Urinary bladder (tissue), 3 donors: ENCODE measurements at regions not wholly inside any gene's neighbourhood (a gene's known extent, or its start where the extent isn't known, plus 50 kb on each side); places are given as distances from the start of the nearest gene placed in this dataset.

ENCODE experiments used
- DNase-seq: peaks from one replicate; pipeline ENCODE4 v3.0.0-alpha.2; 2015; ENCODE audit errors: extremely low spot score
- H3K27ac ChIP-seq: one replicate; pipeline ENCODE4 v1.5.1; 2013; ENCODE audit warnings: low read depth, mild to moderate bottlenecking, moderate library complexity
- H3K36me3 ChIP-seq: one replicate; pipeline ENCODE4 v1.6.1; 2013; ENCODE audit warnings: mild to moderate bottlenecking, moderate library complexity; ENCODE audit not compliant: insufficient read depth
- H3K4me1 ChIP-seq: one replicate; pipeline ENCODE4 v1.6.1; 2013; ENCODE audit warnings: mild to moderate bottlenecking, moderate library complexity; ENCODE audit not compliant: insufficient read depth
- H3K4me3 ChIP-seq: one replicate; pipeline ENCODE4 v1.5.1; 2013; ENCODE audit warnings: low read depth, low read length
- WGBS: extraction: QIAGEN DNeasy Blood & Tissue Kit; methylation state at CpG from one replicate; pipeline ENCODE4 v1.1.7; 2013; 5-methylcytosine and 5-hydroxymethylcytosine counted together
- donor health status: healthy with polysubstance abuse.
- donor health status: healthy.

DNA sequence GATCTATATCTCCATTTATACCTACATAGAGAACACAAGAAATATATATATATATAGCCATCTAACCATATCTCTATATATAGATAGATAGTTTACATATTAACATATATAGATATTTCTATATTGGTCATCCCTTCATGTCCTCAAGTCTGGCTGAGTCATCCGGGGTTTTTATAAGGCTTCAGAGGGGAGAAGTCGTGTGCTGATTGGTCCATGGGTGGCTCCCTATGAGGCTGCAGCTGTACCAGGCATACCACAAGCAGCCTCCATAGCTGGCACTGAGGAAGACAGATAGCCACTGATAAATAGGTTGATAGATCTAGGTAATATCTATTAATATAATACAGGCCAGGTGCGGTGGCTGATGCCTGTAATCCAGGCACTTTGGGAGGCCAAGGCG lies 618.3 kb upstream of the SETBP1 start:
- no peaks in the 10 kb centered on the region for H3K36me3 ChIP-seq
- no peak for DNase-seq
- 94% methylated on average over 4 of the region's 4 CpGs for WGBS
- no peak overlapping the region for H3K27ac ChIP-seq
- no peaks in the 10 kb centered on the region for H3K4me1 ChIP-seq
- no peak overlapping the region for H3K4me3 ChIP-seq

DNA sequence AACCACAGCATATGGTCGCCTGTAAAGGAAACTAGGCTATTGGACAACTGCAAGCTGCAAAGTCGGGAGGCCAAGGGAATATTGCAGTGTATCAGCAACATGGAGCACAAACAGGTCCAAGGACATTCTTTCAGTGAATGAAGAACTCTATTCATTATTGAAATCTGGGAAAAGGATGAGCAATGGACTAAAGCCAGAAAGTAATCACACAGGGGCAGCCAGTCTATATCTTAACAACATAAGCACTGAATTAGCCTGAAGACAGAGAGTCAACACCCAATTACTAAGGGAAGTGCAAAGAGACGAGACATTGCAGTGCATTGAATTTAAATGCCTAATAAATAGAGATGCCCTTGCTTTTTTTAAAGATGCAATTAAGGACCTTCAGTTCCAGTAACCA lies 615.5 kb upstream of the SETBP1 start:
- Histone ChIP-seq H3K27ac (no peak overlapping the region), H3K36me3 (no peaks in the 10 kb centered on the region), H3K4me3 (no peak overlapping the region), H3K4me1 (no peaks in the 10 kb centered on the region)
- 82% methylated on average over 3 of the region's 3 CpGs for WGBS
- no peak for DNase-seq

DNA sequence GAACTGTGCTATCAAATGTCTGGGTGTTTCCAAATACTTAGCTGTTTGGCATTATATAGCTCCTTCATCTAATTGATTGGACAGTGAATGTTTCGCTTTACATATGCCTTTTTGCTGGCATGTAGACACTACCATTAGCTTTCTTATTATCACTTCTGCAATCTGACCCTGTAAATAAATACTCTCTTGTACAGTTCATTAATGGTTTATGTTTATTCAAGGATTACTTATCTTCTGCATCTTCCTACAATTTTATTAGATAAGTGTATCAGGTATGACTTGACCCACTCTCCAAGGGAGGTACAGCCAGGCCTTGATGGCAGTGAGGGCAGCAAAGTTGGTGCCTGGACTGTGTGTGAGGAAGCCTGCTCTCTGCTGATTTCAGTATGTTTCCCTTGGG lies 614.1 kb upstream of the SETBP1 start:
- Histone ChIP-seq H3K4me1 (no peaks in the 10 kb centered on the region), H3K4me3 (no peak overlapping the region), H3K36me3 (no peaks in the 10 kb centered on the region), H3K27ac (peak overlapping the region; percentile 10)
- WGBS, result 91% methylated on average over 1 of the region's 1 CpG
- no peak for DNase-seq

DNA sequence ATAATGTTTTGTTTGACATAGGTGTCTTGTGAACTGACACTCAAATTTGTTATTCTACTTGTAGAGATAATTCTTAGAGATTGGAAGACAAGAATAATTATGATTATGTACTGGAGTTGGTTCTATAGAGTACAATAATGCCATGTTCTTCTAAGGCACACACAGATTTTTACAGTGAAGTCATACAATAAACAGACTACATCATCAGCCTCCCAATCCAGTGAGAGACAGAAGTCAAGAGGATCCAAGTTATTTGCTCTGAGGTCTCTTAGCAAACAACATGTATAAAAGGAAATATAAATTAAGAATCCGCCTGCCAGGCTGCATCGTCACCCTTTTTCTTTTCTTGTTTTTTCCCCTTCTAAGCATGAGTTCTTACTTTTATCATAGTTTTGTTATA lies 613.5 kb upstream of the SETBP1 start:
- Histone ChIP-seq H3K27ac (no peak overlapping the region), H3K36me3 (no peaks in the 10 kb centered on the region), H3K4me1 (no peaks in the 10 kb centered on the region), H3K4me3 (no peak overlapping the region)
- DNase-seq, result no peak
- 77% methylated on average over 2 of the region's 2 CpGs for WGBS

DNA sequence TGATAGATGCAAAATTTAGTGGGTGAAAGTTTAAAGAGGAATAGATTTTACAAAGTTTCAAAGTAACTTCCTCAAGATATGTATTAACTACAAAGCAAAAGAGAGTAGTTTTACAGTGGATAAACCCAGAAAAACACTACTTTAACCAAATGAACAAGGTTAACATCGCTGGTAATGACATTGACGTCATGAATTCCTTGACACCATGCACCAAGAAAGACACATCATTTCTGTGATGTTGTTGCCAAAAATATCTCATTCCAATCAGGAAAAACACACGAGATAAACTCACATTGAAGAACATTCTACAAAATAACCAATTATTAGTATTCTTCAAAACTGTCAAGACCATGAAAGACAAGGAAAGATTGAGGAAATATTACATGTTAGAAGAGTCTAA lies 605.6 kb upstream of the SETBP1 start:
- Histone ChIP-seq H3K4me1 (no peaks in the 10 kb centered on the region), H3K4me3 (no peak overlapping the region), H3K36me3 (no peaks in the 10 kb centered on the region), H3K27ac (no peak overlapping the region)
- no peak for DNase-seq
- WGBS, result 78% methylated on average over 3 of the region's 3 CpGs

DNA sequence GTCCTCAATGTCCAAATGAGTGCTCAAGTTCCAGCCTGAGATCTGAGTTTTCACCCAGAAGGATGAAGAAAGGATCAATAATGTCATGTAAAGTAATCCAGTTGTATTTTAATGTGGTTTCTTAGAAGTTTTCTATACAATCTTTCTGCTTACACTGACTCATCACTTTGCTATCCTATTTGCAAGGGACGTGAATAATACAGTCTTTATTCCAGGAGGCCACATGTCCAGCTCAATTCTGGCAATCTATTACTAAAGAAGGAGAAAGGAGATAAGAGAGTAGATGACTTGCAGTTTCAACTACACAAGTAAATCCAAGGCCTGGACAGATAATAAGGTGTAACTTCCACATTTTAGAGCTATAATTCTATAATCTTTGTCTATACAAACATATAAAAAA lies 601.1 kb upstream of the SETBP1 start:
- no peak for DNase-seq
- Histone ChIP-seq H3K36me3 (no peaks in the 10 kb centered on the region), H3K4me1 (no peaks in the 10 kb centered on the region), H3K27ac (no peak overlapping the region), H3K4me3 (no peak overlapping the region)
- 7% methylated on average over 1 of the region's 1 CpG for WGBS

DNA sequence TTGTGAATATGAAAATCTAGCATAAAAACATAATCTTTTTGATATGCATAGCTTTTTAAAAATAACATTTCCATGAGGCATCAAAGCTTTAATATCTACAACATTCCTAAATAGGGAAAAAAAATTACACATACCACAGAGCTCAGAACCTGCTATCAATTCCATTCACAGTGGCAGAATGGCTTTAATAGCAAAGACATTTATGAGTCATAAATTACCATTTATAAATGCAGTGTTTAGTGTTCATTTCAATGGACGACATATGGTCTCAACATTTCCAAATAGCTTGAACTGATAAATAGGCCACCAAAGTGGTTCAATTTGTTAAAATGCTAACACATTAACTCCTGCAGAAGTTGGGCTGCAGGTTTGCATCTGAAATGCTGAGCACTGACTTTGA lies 600.6 kb upstream of the SETBP1 start:
- H3K27ac ChIP-seq, result no peak overlapping the region
- no peak overlapping the region for H3K4me3 ChIP-seq
- H3K4me1 ChIP-seq, result no peaks in the 10 kb centered on the region
- DNase-seq, result no peak
- WGBS, result 38% methylated on average over 1 of the region's 1 CpG
- H3K36me3 ChIP-seq, result no peaks in the 10 kb centered on the region

DNA sequence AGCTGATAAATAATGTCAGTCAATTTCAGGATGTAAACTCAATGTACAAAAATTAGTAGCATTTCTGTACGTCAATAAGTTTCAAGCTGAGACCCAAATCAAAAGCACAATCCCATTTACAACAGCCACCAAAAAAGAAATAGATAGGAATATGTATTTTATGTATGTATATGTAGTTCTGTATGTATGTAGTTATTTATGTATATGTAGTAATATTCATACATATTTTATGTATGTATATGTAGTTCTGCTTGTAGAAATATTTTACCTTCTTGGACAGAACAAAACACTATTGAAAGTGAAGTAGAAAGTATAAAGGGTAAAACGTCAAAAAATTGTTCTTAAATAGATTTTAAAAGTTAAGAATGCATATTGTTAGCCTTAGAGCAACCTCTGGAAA lies 591.0 kb upstream of the SETBP1 start:
- H3K4me1 ChIP-seq, result peaks cover 1% of the 10 kb centered on the region
- H3K27ac ChIP-seq, result no peak overlapping the region
- no peak overlapping the region for H3K4me3 ChIP-seq
- H3K36me3 ChIP-seq, result no peaks in the 10 kb centered on the region
- WGBS, result 78% methylated on average over 2 of the region's 2 CpGs
- DNase-seq, result no peak

DNA sequence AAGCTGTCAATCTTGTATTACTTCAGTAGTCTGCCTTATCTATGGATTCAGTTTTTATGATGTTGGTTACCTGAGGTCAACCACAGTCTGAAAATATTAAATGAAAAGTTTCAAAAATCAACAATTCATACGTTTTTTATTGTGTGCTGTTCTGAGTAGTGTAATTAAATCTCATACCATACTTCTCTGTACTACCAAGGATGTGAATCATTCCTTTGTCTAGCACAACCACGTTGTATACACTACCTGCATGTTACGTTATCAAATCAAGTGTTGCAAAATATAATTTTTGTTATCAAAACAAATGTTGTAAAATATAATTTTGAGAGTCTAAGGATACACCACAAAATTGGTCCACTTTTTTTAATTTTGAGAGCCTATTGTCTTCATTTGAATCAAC lies 590.2 kb upstream of the SETBP1 start:
- H3K36me3 ChIP-seq, result no peaks in the 10 kb centered on the region
- WGBS, result 60% methylated on average over 3 of the region's 3 CpGs
- H3K27ac ChIP-seq, result no peak overlapping the region
- no peak for DNase-seq
- H3K4me3 ChIP-seq, result no peak overlapping the region
- peaks cover 1% of the 10 kb centered on the region for H3K4me1 ChIP-seq

DNA sequence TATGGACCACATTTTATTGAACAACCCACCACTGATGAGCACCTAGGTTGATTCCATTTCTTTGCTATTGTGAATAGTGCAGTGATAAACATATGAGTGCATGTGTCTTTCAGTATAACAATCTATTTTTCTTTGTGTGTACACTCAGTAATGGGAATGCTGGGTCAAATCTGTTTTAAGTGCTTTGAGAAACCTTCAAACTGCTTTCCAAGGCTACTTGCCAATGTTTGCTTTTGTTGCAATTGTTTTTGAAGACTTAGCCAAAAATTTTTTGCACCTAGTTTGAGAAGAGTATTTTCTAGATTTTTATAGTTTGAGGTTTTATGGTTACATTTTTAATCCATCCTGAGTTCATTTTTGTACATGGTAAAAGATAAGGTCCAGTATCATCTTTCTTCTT lies 587.4 kb upstream of the SETBP1 start:
- Histone ChIP-seq H3K27ac (no peak overlapping the region), H3K4me1 (no peaks in the 10 kb centered on the region), H3K4me3 (no peak overlapping the region), H3K36me3 (no peaks in the 10 kb centered on the region)
- DNase-seq, result no peak

DNA sequence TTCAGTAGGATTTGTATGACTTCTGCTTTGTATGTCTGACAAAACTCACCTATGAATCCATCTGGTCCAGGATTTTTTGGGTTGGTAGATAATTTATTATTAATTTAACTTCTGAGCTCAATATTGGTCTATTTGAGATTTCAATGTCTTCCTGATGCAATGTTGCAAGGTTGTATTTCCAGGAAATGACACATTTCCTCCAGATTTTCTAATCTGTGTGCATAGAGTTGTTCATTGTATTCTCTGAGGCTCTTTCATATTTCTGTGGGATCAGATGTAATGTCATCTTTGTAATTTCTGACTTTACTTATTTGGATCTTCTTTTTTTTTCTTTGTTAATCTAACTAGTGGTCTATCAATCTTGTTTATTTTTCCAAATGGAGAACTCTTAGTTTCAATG lies 584.7 kb upstream of the SETBP1 start:
- no peak for DNase-seq
- Histone ChIP-seq H3K4me1 (no peaks in the 10 kb centered on the region), H3K27ac (no peak overlapping the region), H3K36me3 (no peaks in the 10 kb centered on the region), H3K4me3 (no peak overlapping the region)

DNA sequence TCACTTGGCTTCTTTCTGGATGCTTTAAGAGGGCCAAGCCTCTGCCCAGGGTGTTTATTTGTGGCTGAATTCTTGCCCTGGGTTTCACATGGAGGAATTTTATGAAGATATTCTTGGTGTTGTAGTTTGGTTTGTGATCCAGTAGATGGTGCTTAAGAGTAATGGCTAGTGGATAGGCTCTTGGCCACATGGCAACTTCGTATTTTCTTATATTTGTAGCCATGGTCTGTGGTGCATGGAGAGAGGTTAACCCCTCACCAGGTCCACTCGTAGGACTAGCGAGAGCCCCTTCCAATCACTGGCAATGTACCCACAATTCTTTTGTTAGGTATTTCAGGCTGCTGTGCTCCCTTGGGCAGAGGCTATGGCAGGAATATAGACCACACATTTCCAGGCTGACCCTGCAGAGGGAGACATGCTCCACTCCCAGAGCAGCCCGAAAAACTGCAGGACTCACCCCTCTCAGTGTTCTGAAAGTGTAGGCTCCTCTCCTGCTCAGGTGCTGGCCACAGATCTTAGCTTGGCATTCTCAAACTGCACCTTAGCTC lies 582.1 kb upstream of the SETBP1 start:
- no peak for DNase-seq
- WGBS, result 87% methylated on average over 4 of the region's 4 CpGs

DNA sequence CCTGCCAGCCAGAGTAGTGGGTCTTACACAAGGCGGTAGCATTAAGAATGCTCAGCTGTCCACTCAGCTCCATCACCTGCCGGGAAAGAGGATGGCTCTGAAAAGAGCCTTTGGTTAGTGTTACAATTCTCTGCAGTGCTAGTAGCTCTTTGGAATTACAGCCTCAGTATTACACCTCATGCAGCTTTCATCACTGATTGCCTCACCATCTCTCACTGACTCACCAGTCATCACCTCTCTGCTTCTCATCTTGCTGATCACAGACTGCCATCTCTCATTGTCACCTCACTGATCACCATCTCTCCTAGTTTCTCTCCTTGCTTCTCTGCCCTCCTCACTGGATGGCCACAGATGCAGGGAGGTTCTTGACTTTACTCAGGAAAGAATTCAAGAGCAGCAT lies 573.5 kb upstream of the SETBP1 start:
- H3K4me1 ChIP-seq, result no peaks in the 10 kb centered on the region
- H3K36me3 ChIP-seq, result no peaks in the 10 kb centered on the region
- DNase-seq, result no peak
- WGBS, result 96% methylated on average over 2 of the region's 2 CpGs
- no peak overlapping the region for H3K27ac ChIP-seq
- H3K4me3 ChIP-seq, result no peak overlapping the region

More for the DNA sequence above, 582.1 kb upstream of the SETBP1 start:
- Histone ChIP-seq H3K4me3 (no peak overlapping the region), H3K4me1 (no peaks in the 10 kb centered on the region), H3K27ac (no peak overlapping the region), H3K36me3 (no peaks in the 10 kb centered on the region)

DNA sequence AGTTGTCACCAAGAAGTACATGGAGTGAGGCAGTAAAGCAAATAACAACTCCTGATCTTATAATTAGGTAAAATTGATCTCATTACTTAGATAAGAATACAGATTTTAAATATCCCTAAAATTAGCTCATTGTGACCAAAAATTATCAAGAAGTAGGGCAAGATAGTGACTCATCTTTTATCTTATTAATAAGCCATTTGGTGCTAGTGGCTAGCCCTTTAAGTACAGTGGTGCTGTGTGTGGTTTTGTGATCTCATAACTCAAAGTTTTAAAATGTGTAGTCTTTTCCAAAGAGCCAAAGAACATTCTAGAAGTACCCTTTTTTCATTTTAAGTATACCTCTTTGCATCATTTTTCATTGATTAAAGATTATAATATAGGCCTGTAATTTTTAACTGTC lies 569.4 kb upstream of the SETBP1 start:
- no peak overlapping the region for H3K27ac ChIP-seq
- H3K4me1 ChIP-seq, result no peaks in the 10 kb centered on the region
- no peak overlapping the region for H3K4me3 ChIP-seq
- no peak for DNase-seq
- H3K36me3 ChIP-seq, result no peaks in the 10 kb centered on the region

DNA sequence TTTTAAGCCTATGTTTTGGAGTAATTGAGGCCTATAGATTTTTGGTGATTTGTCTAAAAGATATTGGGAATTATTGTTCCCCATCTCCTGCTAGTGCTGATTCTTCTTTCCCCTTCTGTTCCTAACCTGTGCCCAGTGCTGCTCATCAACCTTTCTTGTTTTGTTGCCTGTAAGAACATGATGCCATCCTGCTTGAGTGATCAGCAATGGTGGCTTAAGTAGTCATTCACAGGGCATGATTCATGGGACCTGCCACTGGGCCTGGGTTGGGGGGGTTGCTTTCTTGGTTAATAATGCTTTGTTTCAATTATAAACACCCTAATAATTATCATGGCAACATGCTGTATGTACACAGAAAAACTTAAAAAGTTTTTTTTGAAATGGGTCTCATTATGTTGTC lies 562.9 kb upstream of the SETBP1 start:
- DNase-seq, result no peak
- H3K4me1 ChIP-seq, result no peaks in the 10 kb centered on the region
- H3K4me3 ChIP-seq, result no peak overlapping the region
- H3K27ac ChIP-seq, result no peak overlapping the region
- H3K36me3 ChIP-seq, result no peaks in the 10 kb centered on the region
